ENCODE measurements at regions not wholly inside any gene's neighbourhood (a gene's known extent, or its start where the extent isn't known, plus 50 kb on each side); places are given as distances from the start of the nearest gene placed in this dataset.

DNA sequence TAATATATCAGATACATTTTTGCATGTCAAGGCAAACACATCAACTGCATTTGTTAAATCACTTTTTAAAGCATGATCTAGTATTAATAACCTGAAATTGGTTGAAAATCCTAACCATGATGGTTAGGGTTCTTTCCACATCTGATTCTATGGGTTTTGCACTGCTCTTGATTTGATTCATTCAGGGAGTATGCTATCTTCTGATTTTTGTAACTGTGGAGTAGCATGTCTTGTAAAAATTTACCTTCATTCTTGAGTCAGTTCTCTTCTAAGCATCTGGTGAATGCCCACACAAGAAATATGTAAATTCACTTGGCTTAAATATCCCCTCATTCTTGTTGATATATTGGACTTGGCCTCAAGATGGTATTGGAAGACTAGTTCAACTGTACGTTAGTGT lies 178.7 kb downstream of the KLF6 start:
- Histone ChIP-seq H3K4me3 (ENCODE audit: low read depth, low read length, poor library complexity, severe bottlenecking) (no peak overlapping the region), H3K9me3 (ENCODE audit: low read depth, low read length, poor library complexity, severe bottlenecking) (no peaks in the 10 kb centered on the region), H3K27ac (ENCODE audit: low read depth, low read length, poor library complexity, severe bottlenecking) (no peak overlapping the region), H3K36me3 (ENCODE audit: insufficient read depth, low read length, poor library complexity, severe bottlenecking) (no peaks in the 10 kb centered on the region), H3K4me1 (ENCODE audit: insufficient read depth, low read length, poor library complexity, severe bottlenecking) (no peaks in the 10 kb centered on the region), H3K27me3 (replicated peaks; ENCODE audit: insufficient read depth, low read depth, low read length, poor library complexity) (no peaks in the 10 kb centered on the region)
- TF ChIP-seq, protein P1, sequence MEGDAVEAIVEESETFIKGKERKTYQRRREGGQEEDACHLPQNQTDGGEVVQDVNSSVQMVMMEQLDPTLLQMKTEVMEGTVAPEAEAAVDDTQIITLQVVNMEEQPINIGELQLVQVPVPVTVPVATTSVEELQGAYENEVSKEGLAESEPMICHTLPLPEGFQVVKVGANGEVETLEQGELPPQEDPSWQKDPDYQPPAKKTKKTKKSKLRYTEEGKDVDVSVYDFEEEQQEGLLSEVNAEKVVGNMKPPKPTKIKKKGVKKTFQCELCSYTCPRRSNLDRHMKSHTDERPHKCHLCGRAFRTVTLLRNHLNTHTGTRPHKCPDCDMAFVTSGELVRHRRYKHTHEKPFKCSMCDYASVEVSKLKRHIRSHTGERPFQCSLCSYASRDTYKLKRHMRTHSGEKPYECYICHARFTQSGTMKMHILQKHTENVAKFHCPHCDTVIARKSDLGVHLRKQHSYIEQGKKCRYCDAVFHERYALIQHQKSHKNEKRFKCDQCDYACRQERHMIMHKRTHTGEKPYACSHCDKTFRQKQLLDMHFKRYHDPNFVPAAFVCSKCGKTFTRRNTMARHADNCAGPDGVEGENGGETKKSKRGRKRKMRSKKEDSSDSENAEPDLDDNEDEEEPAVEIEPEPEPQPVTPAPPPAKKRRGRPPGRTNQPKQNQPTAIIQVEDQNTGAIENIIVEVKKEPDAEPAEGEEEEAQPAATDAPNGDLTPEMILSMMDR (conservative IDR thresholded peaks at IDR 0.05; ENCODE audit: low read depth, low read length): no peak
- TF ChIP-seq EZH2 (IDR thresholded peaks at IDR 0.05; ENCODE audit: borderline replicate concordance, low read depth, low read length, poor library complexity, severe bottlenecking): no peak
- BruUV-seq (replicated peaks): no TSS peak
- CTCF ChIA-PET: no interaction called here
- POLR2A ChIA-PET (ENCODE audit: low non-redundant PET): no interaction called here
- DNase-seq (ENCODE audit: low spot score): no peak
- intact Hi-C loops (cut with micrococcal nuclease; ENCODE audit: unreplicated experiment): no loop called here

DNA sequence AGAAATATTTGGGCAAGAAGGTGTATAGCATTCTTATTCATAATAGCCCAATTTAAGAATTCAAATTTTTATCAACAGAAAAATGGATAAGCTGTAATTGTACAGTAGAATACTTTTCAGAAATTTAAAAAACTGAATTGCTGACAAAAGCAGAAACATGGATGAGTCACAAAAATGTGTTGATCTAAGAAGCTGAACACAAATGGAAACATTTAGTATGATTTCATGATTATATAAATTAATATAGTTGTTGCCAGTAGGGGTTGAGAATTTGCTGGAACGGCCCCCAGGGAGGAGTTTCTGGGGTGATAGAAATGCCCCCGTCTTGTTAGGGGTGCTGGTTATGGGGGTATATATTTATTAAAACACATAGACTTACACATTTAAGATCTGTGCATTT lies 179.1 kb downstream of the KLF6 start:
- POLR2A ChIA-PET (ENCODE audit: low non-redundant PET): no interaction called here
- CTCF ChIA-PET: no interaction called here
- Histone ChIP-seq H3K27ac (ENCODE audit: low read depth, low read length, poor library complexity, severe bottlenecking) (no peak overlapping the region), H3K36me3 (ENCODE audit: insufficient read depth, low read length, poor library complexity, severe bottlenecking) (no peaks in the 10 kb centered on the region), H3K4me1 (ENCODE audit: insufficient read depth, low read length, poor library complexity, severe bottlenecking) (no peaks in the 10 kb centered on the region), H3K27me3 (replicated peaks; ENCODE audit: insufficient read depth, low read depth, low read length, poor library complexity) (no peaks in the 10 kb centered on the region), H3K4me3 (ENCODE audit: low read depth, low read length, poor library complexity, severe bottlenecking) (no peak overlapping the region), H3K9me3 (ENCODE audit: low read depth, low read length, poor library complexity, severe bottlenecking) (no peaks in the 10 kb centered on the region)
- intact Hi-C loops (cut with micrococcal nuclease; ENCODE audit: unreplicated experiment): no loop called here
- BruUV-seq (replicated peaks): no TSS peak
- DNase-seq (ENCODE audit: low spot score): no peak
- no peak for TF ChIP-seq EZH2 (IDR thresholded peaks at IDR 0.05; ENCODE audit: borderline replicate concordance, low read depth, low read length, poor library complexity, severe bottlenecking)
- TF ChIP-seq, protein P1 (conservative IDR thresholded peaks at IDR 0.05; ENCODE audit: low read depth, low read length): no peak

DNA sequence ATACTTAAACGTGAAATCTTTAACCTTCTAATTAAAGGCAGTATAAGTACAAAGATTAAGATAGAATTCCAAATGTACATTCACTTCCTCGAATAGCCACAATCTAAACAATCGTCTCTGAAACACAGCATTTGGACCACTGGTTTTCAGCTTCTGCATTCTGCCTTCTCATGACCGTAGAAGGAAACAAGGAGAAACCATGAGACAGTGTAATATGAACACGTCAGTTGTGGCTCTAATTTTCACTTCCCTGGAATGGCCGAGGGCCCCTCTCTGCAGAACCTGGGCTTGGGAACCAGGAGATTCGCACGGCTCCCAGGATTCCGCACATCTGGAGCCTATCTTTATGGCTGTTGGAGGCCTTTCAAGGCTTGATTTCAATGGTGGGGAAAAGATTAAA lies 189.3 kb downstream of the KLF6 start:
- ChIA-PET POLR2A (ENCODE audit: low non-redundant PET) (no interaction called here), CTCF (no interaction called here)
- no peaks in the 10 kb centered on the region for H3K9me3 ChIP-seq (ENCODE audit: low read depth, low read length, poor library complexity, severe bottlenecking)
- no peak overlapping the region for H3K4me3 ChIP-seq (ENCODE audit: low read depth, low read length, poor library complexity, severe bottlenecking)
- H3K4me1 ChIP-seq (ENCODE audit: insufficient read depth, low read length, poor library complexity, severe bottlenecking): no peaks in the 10 kb centered on the region
- H3K36me3 ChIP-seq (ENCODE audit: insufficient read depth, low read length, poor library complexity, severe bottlenecking): no peaks in the 10 kb centered on the region
- H3K27ac ChIP-seq (ENCODE audit: low read depth, low read length, poor library complexity, severe bottlenecking): no peak overlapping the region
- TF ChIP-seq EZH2 (IDR thresholded peaks at IDR 0.05; ENCODE audit: borderline replicate concordance, low read depth, low read length, poor library complexity, severe bottlenecking): no peak
- TF ChIP-seq, protein P1 (conservative IDR thresholded peaks at IDR 0.05; ENCODE audit: low read depth, low read length): no peak
- no peak for DNase-seq (ENCODE audit: low spot score)
- intact Hi-C loops (cut with micrococcal nuclease; ENCODE audit: unreplicated experiment): no loop called here
- BruUV-seq (replicated peaks): no TSS peak
- H3K27me3 ChIP-seq (replicated peaks; ENCODE audit: insufficient read depth, low read depth, low read length, poor library complexity): no peaks in the 10 kb centered on the region

Data from A673 (cell line).